GM12878 (cell line): ENCODE measurements at regions not wholly inside any gene's neighbourhood (a gene's known extent, or its start where the extent isn't known, plus 50 kb on each side); places are given as distances from the start of the nearest gene placed in this dataset.

ENCODE experiments used
- ATAC-seq: fragments of 200-7000 bp; cut with Tn5 transposase; 3 replicates; pipeline ENCODE4 v1.9.1; 2020; ENCODE audit warnings: mild to moderate bottlenecking, moderate library complexity
- BruUV-seq: library from RNA; stranded (reverse); fragments of 400-500 nt; replicated peaks from 2 replicates; lab custom pipeline; 2021; lab: Mats Ljungman, UMichigan
- CTCF ChIA-PET: fragments of 300-600 bp; sonication (Branson Sonifier 250); formaldehyde crosslinking; extraction: SDS; loops from one replicate; lab custom pipeline; 2021; ENCODE audit warnings: inconsistent platforms; lab: Yijun Ruan, JAX
- POLR2A ChIA-PET: fragments of 350-600 bp; formaldehyde crosslinking; extraction: SDS; loops from one replicate; lab custom pipeline; 2021; ENCODE audit warnings: inconsistent platforms; lab: Charles Lee
- RAD21 ChIA-PET: fragments of 300-600 bp; sonication (Branson Sonifier 250); formaldehyde crosslinking; loops from one replicate; lab custom pipeline; 2023; ENCODE audit warnings: antibody characterized with exemption; ENCODE audit not compliant: unreplicated experiment; lab: Charles Lee
- SMC1A ChIA-PET: fragments of 300-600 bp; sonication (Branson Sonifier 250); formaldehyde crosslinking; loops from one replicate; lab custom pipeline; 2023; ENCODE audit not compliant: unreplicated experiment, uncharacterized antibody; lab: Charles Lee
- DNase-seq: peaks from one replicate; pipeline ENCODE4 v3.0.0-alpha.2; 2011; ENCODE audit warnings: low read depth, low spot score
- FAIRE-seq: peaks from 3 replicates; lab custom pipeline; 2011; peaks lifted over from hg19 to GRCh38; lab: Jason Lieb, UNC
- H2AFZ ChIP-seq: 2 replicates; pipeline ENCODE4 v1.6.0; 2011; ENCODE audit warnings: low read depth, low read length, control low read depth; ENCODE audit not compliant: control insufficient read depth
- H3K27ac ChIP-seq: 2 replicates; pipeline ENCODE4 v1.5.1; 2011; ENCODE audit warnings: control low read depth; ENCODE audit not compliant: control insufficient read depth, insufficient read depth
- H3K27me3 ChIP-seq, 2 experiments: replicated peaks in 1 of 2; 2 replicates each; pipeline versions ENCODE4 v1.6.0 to v1.6.1; 2011; ENCODE audit warnings: low read length in 1 of 2; ENCODE audit not compliant: control insufficient read depth in 2 of 2, insufficient read depth in 2 of 2
- H3K36me3 ChIP-seq, 2 experiments: 2 replicates each; pipeline ENCODE4 v1.5.1; 2011; ENCODE audit warnings: low read length in 1 of 2; ENCODE audit not compliant: control insufficient read depth in 2 of 2, insufficient read depth in 2 of 2
- H3K4me1 ChIP-seq: 2 replicates; pipeline ENCODE4 v1.6.1; 2011; ENCODE audit warnings: mild to moderate bottlenecking, low read length, moderate library complexity, mixed read lengths; ENCODE audit not compliant: control insufficient read depth, insufficient read depth
- H3K4me2 ChIP-seq: 2 replicates; pipeline ENCODE4 v1.6.0; 2011; ENCODE audit warnings: control low read depth; ENCODE audit not compliant: control insufficient read depth, insufficient read depth
- H3K4me3 ChIP-seq: fragments of 200-600 bp; sonication (generic); 2 replicates; pipeline ENCODE4 v1.5.1; 2016
- H3K79me2 ChIP-seq: 2 replicates; pipeline ENCODE4 v1.6.0; 2011; ENCODE audit warnings: low read length; ENCODE audit not compliant: control insufficient read depth, insufficient read depth
- H3K9ac ChIP-seq: 2 replicates; pipeline ENCODE4 v1.8.0; 2011; ENCODE audit warnings: low read length, control low read depth, mixed read lengths; ENCODE audit not compliant: control insufficient read depth, insufficient read depth
- H3K9me3 ChIP-seq: replicated peaks from 3 replicates; pipeline ENCODE4 v1.5.1; 2011; ENCODE audit warnings: mild to moderate bottlenecking, low read length; ENCODE audit not compliant: control insufficient read depth, insufficient read depth
- H4K20me1 ChIP-seq: 2 replicates; pipeline ENCODE4 v1.6.0; 2011; ENCODE audit not compliant: control insufficient read depth, insufficient read depth
- EGR1 ChIP-seq, 2 experiments: IDR thresholded peaks; 1 replicate in 1 of 2; 2 replicates in 1 of 2; pipeline ENCODE4 v1.6.1; 2011 to 2012; ENCODE audit warnings: low read depth in 2 of 2, low read length in 2 of 2, borderline replicate concordance in 1 of 2, mild to moderate bottlenecking in 1 of 2, moderate library complexity in 1 of 2
- JUND ChIP-seq: IDR thresholded peaks from 2 replicates; pipeline ENCODE4 v1.6.1; 2012; ENCODE audit warnings: low read depth, mild to moderate bottlenecking, low read length, improper control_type of control experiment, moderate library complexity
- MTA3 ChIP-seq: IDR thresholded peaks from 2 replicates; pipeline ENCODE4 v1.6.1; 2012; ENCODE audit warnings: low read length, inconsistent platforms, borderline replicate concordance
- PAX8 ChIP-seq: fragments of 450-650 bp; IDR thresholded peaks from 2 replicates; pipeline ENCODE4 v1.6.1; 2017; ENCODE audit warnings: mild to moderate bottlenecking, moderate library complexity
- RB1 ChIP-seq: fragments of 450-650 bp; formaldehyde crosslinking; IDR thresholded peaks from 2 replicates; pipeline ENCODE4 v1.6.1; 2017; ENCODE audit warnings: mild to moderate bottlenecking, borderline replicate concordance
- ZSCAN29 ChIP-seq: fragments of 450-650 bp; IDR thresholded peaks from 2 replicates; pipeline ENCODE4 v1.6.1; 2017; ENCODE audit warnings: mild to moderate bottlenecking, moderate library complexity
- ZZZ3 ChIP-seq: IDR thresholded peaks from 2 replicates; pipeline ENCODE4 v1.6.1; 2011; ENCODE audit warnings: low read depth; ENCODE audit not compliant: control insufficient read depth, insufficient read length
- WGBS: methylation state at CpG from one replicate; pipeline ENCODE4 v1.1.6; 2016; ENCODE audit warnings: low lambda C conversion rate; ENCODE audit not compliant: insufficient replicate concordance, insufficient coverage; ENCODE audit errors: missing lambda C conversion rate; 5-methylcytosine and 5-hydroxymethylcytosine counted together
- in situ Hi-C: fragments of 300-500 bp; cut with MboI; formaldehyde crosslinking; loops from 9 replicates; pipeline ENCODE4 v1.14.3; 2018; ENCODE audit warnings: mixed read lengths
- intact Hi-C: fragments of 100-400 bp; cut with micrococcal nuclease; formaldehyde crosslinking; loops from one replicate; pipeline ENCODE4 v1.14.2; 2022; ENCODE audit not compliant: unreplicated experiment
- TF ChIP-seq, protein P1 (sequence below): fragments of 450-650 bp; formaldehyde crosslinking; IDR thresholded peaks from 2 replicates; pipeline ENCODE4 v1.4.0; 2020; ENCODE audit warnings: mild to moderate bottlenecking, moderate library complexity
- TF ChIP-seq, protein P2 (sequence below): IDR thresholded peaks from 2 replicates; pipeline ENCODE4 v1.6.1; 2012; ENCODE audit warnings: improper control_type of control experiment, low read depth, low read length; ENCODE audit not compliant: insufficient replicate concordance

GRCh38 chr12:83220774-83221173, 534.1 kb downstream of the TMTC2 start:
- POLR2A ChIA-PET: no interaction called here
- RAD21 ChIA-PET: no interaction called here
- no TSS peak for BruUV-seq

DNA sequence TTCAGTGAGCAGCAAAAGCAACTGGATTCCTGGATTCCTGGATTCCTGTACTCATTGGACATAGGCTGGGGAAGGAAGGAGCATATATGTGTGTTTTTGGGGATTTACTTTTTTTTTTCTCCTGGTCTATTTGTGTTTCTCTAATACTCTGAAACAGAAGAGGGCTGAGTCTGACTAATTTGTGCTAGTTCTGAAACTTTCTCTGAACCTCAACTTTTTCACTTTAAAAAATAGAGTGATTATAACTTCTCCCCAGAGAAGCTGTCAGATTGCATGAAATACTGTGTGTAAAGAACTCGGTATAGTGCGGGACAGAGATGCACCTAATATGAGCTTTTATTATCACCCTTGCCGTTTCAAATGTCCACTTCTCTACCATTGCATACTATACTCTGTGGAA, 529.5 kb downstream of the TMTC2 start:
- DNase-seq (no peak), ATAC-seq (peak; percentile 34; the same call in 2 of the 3 replicates), FAIRE-seq (no peak)
- H3K4me3 ChIP-seq: no peak overlapping the region
- ChIA-PET RAD21 (no interaction called here), CTCF (no interaction called here), POLR2A (interaction anchor here (0.7 kb wide), 1 partner anchor 26 kb away, joined by 4 read pairs; no protein-coding TSS in a partner anchor), SMC1A (interaction anchor here (0.7 to 1.3 kb wide), 4 partner anchors 10 to 703 kb away, joined by 3 to 4 read pairs (median 3); no protein-coding TSS in a partner anchor)
- H3K9ac ChIP-seq: no peak overlapping the region
- no peak overlapping the region for H3K27ac ChIP-seq
- H3K36me3 ChIP-seq: no peaks in the 10 kb centered on the region
- intact Hi-C loops: no loop called here
- H3K4me1 ChIP-seq: no peaks in the 10 kb centered on the region
- no peaks in the 10 kb centered on the region for H3K27me3 ChIP-seq
- H4K20me1 ChIP-seq: no peaks in the 10 kb centered on the region
- no TSS peak for BruUV-seq
- no peak overlapping the region for H2AFZ ChIP-seq
- no peaks in the 10 kb centered on the region for H3K9me3 ChIP-seq
- in situ Hi-C loops: no loop called here
- H3K4me2 ChIP-seq: no peak overlapping the region
- WGBS: 67% methylated on average over 3 of the region's 3 CpGs
- no peaks in the 10 kb centered on the region for H3K79me2 ChIP-seq
- TF ChIP-seq RB1 (no peak), JUND (no peak), ZZZ3 (no peak), MTA3 (no peak), ZSCAN29 (no peak)
- TF ChIP-seq, protein P1, sequence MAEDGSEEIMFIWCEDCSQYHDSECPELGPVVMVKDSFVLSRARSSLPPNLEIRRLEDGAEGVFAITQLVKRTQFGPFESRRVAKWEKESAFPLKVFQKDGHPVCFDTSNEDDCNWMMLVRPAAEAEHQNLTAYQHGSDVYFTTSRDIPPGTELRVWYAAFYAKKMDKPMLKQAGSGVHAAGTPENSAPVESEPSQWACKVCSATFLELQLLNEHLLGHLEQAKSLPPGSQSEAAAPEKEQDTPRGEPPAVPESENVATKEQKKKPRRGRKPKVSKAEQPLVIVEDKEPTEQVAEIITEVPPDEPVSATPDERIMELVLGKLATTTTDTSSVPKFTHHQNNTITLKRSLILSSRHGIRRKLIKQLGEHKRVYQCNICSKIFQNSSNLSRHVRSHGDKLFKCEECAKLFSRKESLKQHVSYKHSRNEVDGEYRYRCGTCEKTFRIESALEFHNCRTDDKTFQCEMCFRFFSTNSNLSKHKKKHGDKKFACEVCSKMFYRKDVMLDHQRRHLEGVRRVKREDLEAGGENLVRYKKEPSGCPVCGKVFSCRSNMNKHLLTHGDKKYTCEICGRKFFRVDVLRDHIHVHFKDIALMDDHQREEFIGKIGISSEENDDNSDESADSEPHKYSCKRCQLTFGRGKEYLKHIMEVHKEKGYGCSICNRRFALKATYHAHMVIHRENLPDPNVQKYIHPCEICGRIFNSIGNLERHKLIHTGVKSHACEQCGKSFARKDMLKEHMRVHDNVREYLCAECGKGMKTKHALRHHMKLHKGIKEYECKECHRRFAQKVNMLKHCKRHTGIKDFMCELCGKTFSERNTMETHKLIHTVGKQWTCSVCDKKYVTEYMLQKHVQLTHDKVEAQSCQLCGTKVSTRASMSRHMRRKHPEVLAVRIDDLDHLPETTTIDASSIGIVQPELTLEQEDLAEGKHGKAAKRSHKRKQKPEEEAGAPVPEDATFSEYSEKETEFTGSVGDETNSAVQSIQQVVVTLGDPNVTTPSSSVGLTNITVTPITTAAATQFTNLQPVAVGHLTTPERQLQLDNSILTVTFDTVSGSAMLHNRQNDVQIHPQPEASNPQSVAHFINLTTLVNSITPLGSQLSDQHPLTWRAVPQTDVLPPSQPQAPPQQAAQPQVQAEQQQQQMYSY (CRISPR knock-in tag): no peak
- TF ChIP-seq, protein P2, sequence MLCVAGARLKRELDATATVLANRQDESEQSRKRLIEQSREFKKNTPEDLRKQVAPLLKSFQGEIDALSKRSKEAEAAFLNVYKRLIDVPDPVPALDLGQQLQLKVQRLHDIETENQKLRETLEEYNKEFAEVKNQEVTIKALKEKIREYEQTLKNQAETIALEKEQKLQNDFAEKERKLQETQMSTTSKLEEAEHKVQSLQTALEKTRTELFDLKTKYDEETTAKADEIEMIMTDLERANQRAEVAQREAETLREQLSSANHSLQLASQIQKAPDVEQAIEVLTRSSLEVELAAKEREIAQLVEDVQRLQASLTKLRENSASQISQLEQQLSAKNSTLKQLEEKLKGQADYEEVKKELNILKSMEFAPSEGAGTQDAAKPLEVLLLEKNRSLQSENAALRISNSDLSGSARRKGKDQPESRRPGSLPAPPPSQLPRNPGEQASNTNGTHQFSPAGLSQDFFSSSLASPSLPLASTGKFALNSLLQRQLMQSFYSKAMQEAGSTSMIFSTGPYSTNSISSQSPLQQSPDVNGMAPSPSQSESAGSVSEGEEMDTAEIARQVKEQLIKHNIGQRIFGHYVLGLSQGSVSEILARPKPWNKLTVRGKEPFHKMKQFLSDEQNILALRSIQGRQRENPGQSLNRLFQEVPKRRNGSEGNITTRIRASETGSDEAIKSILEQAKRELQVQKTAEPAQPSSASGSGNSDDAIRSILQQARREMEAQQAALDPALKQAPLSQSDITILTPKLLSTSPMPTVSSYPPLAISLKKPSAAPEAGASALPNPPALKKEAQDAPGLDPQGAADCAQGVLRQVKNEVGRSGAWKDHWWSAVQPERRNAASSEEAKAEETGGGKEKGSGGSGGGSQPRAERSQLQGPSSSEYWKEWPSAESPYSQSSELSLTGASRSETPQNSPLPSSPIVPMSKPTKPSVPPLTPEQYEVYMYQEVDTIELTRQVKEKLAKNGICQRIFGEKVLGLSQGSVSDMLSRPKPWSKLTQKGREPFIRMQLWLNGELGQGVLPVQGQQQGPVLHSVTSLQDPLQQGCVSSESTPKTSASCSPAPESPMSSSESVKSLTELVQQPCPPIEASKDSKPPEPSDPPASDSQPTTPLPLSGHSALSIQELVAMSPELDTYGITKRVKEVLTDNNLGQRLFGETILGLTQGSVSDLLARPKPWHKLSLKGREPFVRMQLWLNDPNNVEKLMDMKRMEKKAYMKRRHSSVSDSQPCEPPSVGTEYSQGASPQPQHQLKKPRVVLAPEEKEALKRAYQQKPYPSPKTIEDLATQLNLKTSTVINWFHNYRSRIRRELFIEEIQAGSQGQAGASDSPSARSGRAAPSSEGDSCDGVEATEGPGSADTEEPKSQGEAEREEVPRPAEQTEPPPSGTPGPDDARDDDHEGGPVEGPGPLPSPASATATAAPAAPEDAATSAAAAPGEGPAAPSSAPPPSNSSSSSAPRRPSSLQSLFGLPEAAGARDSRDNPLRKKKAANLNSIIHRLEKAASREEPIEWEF: no peak

More at GRCh38 chr12:83220774-83221173, 534.1 kb downstream of the TMTC2 start:
- Histone ChIP-seq H3K4me3 (no peak overlapping the region), H3K9ac (no peak overlapping the region), H3K4me1 (no peaks in the 10 kb centered on the region), H3K79me2 (no peaks in the 10 kb centered on the region), H4K20me1 (no peaks in the 10 kb centered on the region), H2AFZ (no peak overlapping the region), H3K27me3 (no peaks in the 10 kb centered on the region), H3K9me3 (no peaks in the 10 kb centered on the region), H3K27ac (no peak overlapping the region), H3K4me2 (no peak overlapping the region), H3K36me3 (no peaks in the 10 kb centered on the region)
- ChIA-PET CTCF (no interaction called here), SMC1A (no interaction called here)
- DNase-seq (no peak), FAIRE-seq (no peak), ATAC-seq (no peak)
- intact Hi-C loops: no loop called here
- in situ Hi-C loops: no loop called here
- WGBS: 26% methylated on average over 2 of the region's 2 CpGs
- no peak for TF ChIP-seq EGR1 (IDR thresholded peaks at IDR 0.05; ENCODE audit: borderline replicate concordance in 1 of 2, low read depth in 2 of 2, low read length in 2 of 2)
- no peak for TF ChIP-seq PAX8
